ENCODE measurements at regions not wholly inside any gene's neighbourhood (a gene's known extent, or its start where the extent isn't known, plus 50 kb on each side); places are given as distances from the start of the nearest gene placed in this dataset.

GRCh38 chr1:96211202-96211601 lies 510.4 kb upstream of the PTBP2 start:
- TF ChIP-seq CTCF (conservative IDR thresholded peaks at IDR 0.05; ENCODE audit: low read length) (no peak), EZH2phosphoT487 (IDR thresholded peaks at IDR 0.05; ENCODE audit: borderline replicate concordance) (no peak)
